ENCODE measurements at regions not wholly inside any gene's neighbourhood (a gene's known extent, or its start where the extent isn't known, plus 50 kb on each side); places are given as distances from the start of the nearest gene placed in this dataset.

GRCh38 chr7:25359471-25360059 is 131.3 kb upstream of the NPVF start:
- Histone ChIP-seq H3K36me3 (ENCODE audit: insufficient read depth, insufficient read length, low read length) (no peaks in the 10 kb centered on the region), H3K4me3 (ENCODE audit: insufficient read length, low read depth) (no peak overlapping the region), H3K4me1 (ENCODE audit: insufficient read depth, insufficient read length) (no peaks in the 10 kb centered on the region), H3K9ac (ENCODE audit: insufficient read length, low read depth) (no peak overlapping the region), H3K27me3 (ENCODE audit: insufficient read depth, insufficient read length) (no peaks in the 10 kb centered on the region), H3K9me3 (ENCODE audit: insufficient read depth, low read length) (no peaks in the 10 kb centered on the region)
- TF ChIP-seq YY1 (IDR thresholded peaks at IDR 0.05; ENCODE audit: insufficient read depth, insufficient read length) (no peak), ZNF274 (IDR thresholded peaks at IDR 0.05; ENCODE audit: low read depth, low read length) (no peak), SUZ12 (IDR thresholded peaks at IDR 0.05; ENCODE audit: extremely low read depth, insufficient read depth, insufficient read length) (no peak)
- DNase-seq (ENCODE audit: low read depth, low spot score): no peak

GRCh38 chr7:25360451-25360850 is 132.2 kb upstream of the NPVF start:
- H3K4me1 ChIP-seq (ENCODE audit: insufficient read depth, insufficient read length): no peaks in the 10 kb centered on the region
- H3K27me3 ChIP-seq (ENCODE audit: insufficient read depth, insufficient read length): no peaks in the 10 kb centered on the region
- DNase-seq (ENCODE audit: low read depth, low spot score): no peak
- TF ChIP-seq SUZ12 (IDR thresholded peaks at IDR 0.05; ENCODE audit: extremely low read depth, insufficient read depth, insufficient read length): no peak
- no peak for TF ChIP-seq YY1 (IDR thresholded peaks at IDR 0.05; ENCODE audit: insufficient read depth, insufficient read length)
- TF ChIP-seq ZNF274 (IDR thresholded peaks at IDR 0.05; ENCODE audit: low read depth, low read length): no peak
- no peaks in the 10 kb centered on the region for H3K36me3 ChIP-seq (ENCODE audit: insufficient read depth, insufficient read length, low read length)
- H3K9me3 ChIP-seq (ENCODE audit: insufficient read depth, low read length): no peaks in the 10 kb centered on the region
- H3K4me3 ChIP-seq (ENCODE audit: insufficient read length, low read depth): no peak overlapping the region
- no peak overlapping the region for H3K9ac ChIP-seq (ENCODE audit: insufficient read length, low read depth)

- TF ChIP-seq ZNF274 (IDR thresholded peaks at IDR 0.05; ENCODE audit: low read depth, low read length) (no peak), YY1 (IDR thresholded peaks at IDR 0.05; ENCODE audit: insufficient read depth, insufficient read length) (no peak), SUZ12 (IDR thresholded peaks at IDR 0.05; ENCODE audit: extremely low read depth, insufficient read depth, insufficient read length) (no peak)
- H3K27me3 ChIP-seq (ENCODE audit: insufficient read depth, insufficient read length): no peaks in the 10 kb centered on the region
- H3K36me3 ChIP-seq (ENCODE audit: insufficient read depth, insufficient read length, low read length): no peaks in the 10 kb centered on the region
- no peaks in the 10 kb centered on the region for H3K4me1 ChIP-seq (ENCODE audit: insufficient read depth, insufficient read length)
- H3K4me3 ChIP-seq (ENCODE audit: insufficient read length, low read depth): no peak overlapping the region
- no peaks in the 10 kb centered on the region for H3K9me3 ChIP-seq (ENCODE audit: insufficient read depth, low read length)
- no peak for DNase-seq (ENCODE audit: low read depth, low spot score)
- no peak overlapping the region for H3K9ac ChIP-seq (ENCODE audit: insufficient read length, low read depth)
These were observed 133.1 kb upstream of the NPVF start for GRCh38 chr7:25361387-25361786.

- H3K9ac ChIP-seq (ENCODE audit: insufficient read length, low read depth): no peak overlapping the region
- H3K4me3 ChIP-seq (ENCODE audit: insufficient read length, low read depth): no peak overlapping the region
- no peak for DNase-seq (ENCODE audit: low read depth, low spot score)
- H3K4me1 ChIP-seq (ENCODE audit: insufficient read depth, insufficient read length): no peaks in the 10 kb centered on the region
- TF ChIP-seq SUZ12 (IDR thresholded peaks at IDR 0.05; ENCODE audit: extremely low read depth, insufficient read depth, insufficient read length) (no peak), ZNF274 (IDR thresholded peaks at IDR 0.05; ENCODE audit: low read depth, low read length) (no peak), YY1 (IDR thresholded peaks at IDR 0.05; ENCODE audit: insufficient read depth, insufficient read length) (no peak)
- H3K9me3 ChIP-seq (ENCODE audit: insufficient read depth, low read length): no peaks in the 10 kb centered on the region
- no peaks in the 10 kb centered on the region for H3K36me3 ChIP-seq (ENCODE audit: insufficient read depth, insufficient read length, low read length)
- no peaks in the 10 kb centered on the region for H3K27me3 ChIP-seq (ENCODE audit: insufficient read depth, insufficient read length)
These were observed 133.6 kb upstream of the NPVF start for GRCh38 chr7:25361863-25362262.

GRCh38 chr7:25368599-25369201 is 140.4 kb upstream of the NPVF start:
- Histone ChIP-seq H3K4me1 (ENCODE audit: insufficient read depth, insufficient read length) (no peaks in the 10 kb centered on the region), H3K27me3 (ENCODE audit: insufficient read depth, insufficient read length) (no peaks in the 10 kb centered on the region), H3K36me3 (ENCODE audit: insufficient read depth, insufficient read length, low read length) (no peaks in the 10 kb centered on the region), H3K4me3 (ENCODE audit: insufficient read length, low read depth) (no peak overlapping the region), H3K9me3 (ENCODE audit: insufficient read depth, low read length) (peaks cover 16% of the 10 kb centered on the region), H3K9ac (ENCODE audit: insufficient read length, low read depth) (no peak overlapping the region)
- TF ChIP-seq ZNF274 (IDR thresholded peaks at IDR 0.05; ENCODE audit: low read depth, low read length) (no peak), YY1 (IDR thresholded peaks at IDR 0.05; ENCODE audit: insufficient read depth, insufficient read length) (no peak), SUZ12 (IDR thresholded peaks at IDR 0.05; ENCODE audit: extremely low read depth, insufficient read depth, insufficient read length) (no peak)
- no peak for DNase-seq (ENCODE audit: low read depth, low spot score)

- DNase-seq (ENCODE audit: low read depth, low spot score): no peak
- Histone ChIP-seq H3K4me1 (ENCODE audit: insufficient read depth, insufficient read length) (no peaks in the 10 kb centered on the region), H3K36me3 (ENCODE audit: insufficient read depth, insufficient read length, low read length) (no peaks in the 10 kb centered on the region), H3K9me3 (ENCODE audit: insufficient read depth, low read length) (peaks cover 16% of the 10 kb centered on the region), H3K4me3 (ENCODE audit: insufficient read length, low read depth) (no peak overlapping the region), H3K27me3 (ENCODE audit: insufficient read depth, insufficient read length) (no peaks in the 10 kb centered on the region), H3K9ac (ENCODE audit: insufficient read length, low read depth) (no peak overlapping the region)
- no peak for TF ChIP-seq ZNF274 (IDR thresholded peaks at IDR 0.05; ENCODE audit: low read depth, low read length)
- no peak for TF ChIP-seq YY1 (IDR thresholded peaks at IDR 0.05; ENCODE audit: insufficient read depth, insufficient read length)
These were observed 141.5 kb upstream of the NPVF start for GRCh38 chr7:25369786-25370185.

GRCh38 chr7:25371972-25372371 is 143.7 kb upstream of the NPVF start:
- TF ChIP-seq SUZ12 (IDR thresholded peaks at IDR 0.05; ENCODE audit: extremely low read depth, insufficient read depth, insufficient read length) (no peak), YY1 (IDR thresholded peaks at IDR 0.05; ENCODE audit: insufficient read depth, insufficient read length) (no peak), ZNF274 (IDR thresholded peaks at IDR 0.05; ENCODE audit: low read depth, low read length) (no peak)
- no peaks in the 10 kb centered on the region for H3K4me1 ChIP-seq (ENCODE audit: insufficient read depth, insufficient read length)
- peaks cover 16% of the 10 kb centered on the region for H3K9me3 ChIP-seq (ENCODE audit: insufficient read depth, low read length)
- H3K4me3 ChIP-seq (ENCODE audit: insufficient read length, low read depth): no peak overlapping the region
- H3K27me3 ChIP-seq (ENCODE audit: insufficient read depth, insufficient read length): no peaks in the 10 kb centered on the region
- DNase-seq (ENCODE audit: low read depth, low spot score): no peak
- H3K36me3 ChIP-seq (ENCODE audit: insufficient read depth, insufficient read length, low read length): no peaks in the 10 kb centered on the region
- no peak overlapping the region for H3K9ac ChIP-seq (ENCODE audit: insufficient read length, low read depth)

Measured in NT2/D1 (cell line).